OCI-LY1 (cell line): ENCODE measurements at regions not wholly inside any gene's neighbourhood (a gene's known extent, or its start where the extent isn't known, plus 50 kb on each side); places are given as distances from the start of the nearest gene placed in this dataset.

ENCODE experiments used
- EZH2 ChIP-seq: fragments of 200-600 bp; sonication (generic), shearing (Covaris generic); IDR thresholded peaks from 2 replicates; pipeline ENCODE4 v1.8.0; 2017; ENCODE audit warnings: borderline replicate concordance, mixed run types, mild to moderate bottlenecking, antibody characterized with exemption, low read length, moderate library complexity, mixed read lengths
- TF ChIP-seq, protein P1 (sequence below): fragments of 200-600 bp; sonication (generic), shearing (Covaris generic); IDR thresholded peaks from 2 replicates; pipeline ENCODE4 v1.5.1; 2017; ENCODE audit warnings: mild to moderate bottlenecking, antibody characterized with exemption, low read length, moderate library complexity, mixed read lengths

- no peak for TF ChIP-seq EZH2
- TF ChIP-seq, protein P1, sequence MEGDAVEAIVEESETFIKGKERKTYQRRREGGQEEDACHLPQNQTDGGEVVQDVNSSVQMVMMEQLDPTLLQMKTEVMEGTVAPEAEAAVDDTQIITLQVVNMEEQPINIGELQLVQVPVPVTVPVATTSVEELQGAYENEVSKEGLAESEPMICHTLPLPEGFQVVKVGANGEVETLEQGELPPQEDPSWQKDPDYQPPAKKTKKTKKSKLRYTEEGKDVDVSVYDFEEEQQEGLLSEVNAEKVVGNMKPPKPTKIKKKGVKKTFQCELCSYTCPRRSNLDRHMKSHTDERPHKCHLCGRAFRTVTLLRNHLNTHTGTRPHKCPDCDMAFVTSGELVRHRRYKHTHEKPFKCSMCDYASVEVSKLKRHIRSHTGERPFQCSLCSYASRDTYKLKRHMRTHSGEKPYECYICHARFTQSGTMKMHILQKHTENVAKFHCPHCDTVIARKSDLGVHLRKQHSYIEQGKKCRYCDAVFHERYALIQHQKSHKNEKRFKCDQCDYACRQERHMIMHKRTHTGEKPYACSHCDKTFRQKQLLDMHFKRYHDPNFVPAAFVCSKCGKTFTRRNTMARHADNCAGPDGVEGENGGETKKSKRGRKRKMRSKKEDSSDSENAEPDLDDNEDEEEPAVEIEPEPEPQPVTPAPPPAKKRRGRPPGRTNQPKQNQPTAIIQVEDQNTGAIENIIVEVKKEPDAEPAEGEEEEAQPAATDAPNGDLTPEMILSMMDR, result no peak
Measured at GRCh38 chrX:65609237-65609636, 58.2 kb upstream of the MSN start.
